ENCODE measurements at regions not wholly inside any gene's neighbourhood (a gene's known extent, or its start where the extent isn't known, plus 50 kb on each side); places are given as distances from the start of the nearest gene placed in this dataset.

DNA sequence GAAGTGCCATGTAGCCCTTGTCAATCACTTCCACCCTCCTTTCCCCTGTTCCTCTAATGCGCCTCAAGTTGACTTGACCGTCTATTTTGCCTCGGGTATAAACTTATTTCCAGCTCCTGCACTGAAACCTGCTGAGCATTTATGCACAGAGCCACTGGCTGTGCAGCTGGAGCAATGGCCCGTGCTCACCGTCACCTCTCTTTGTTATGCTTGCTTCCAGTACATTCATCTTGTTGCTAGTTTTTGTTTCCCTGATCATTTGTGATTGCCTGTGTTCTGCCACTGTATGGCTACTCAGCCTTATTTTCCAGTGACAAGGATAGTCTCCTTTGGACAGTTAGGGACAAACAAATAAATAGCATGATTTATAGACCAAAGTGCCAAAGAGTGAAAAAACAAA lies 183.1 kb upstream of the C9orf72 start:
- TF ChIP-seq, protein P1, sequence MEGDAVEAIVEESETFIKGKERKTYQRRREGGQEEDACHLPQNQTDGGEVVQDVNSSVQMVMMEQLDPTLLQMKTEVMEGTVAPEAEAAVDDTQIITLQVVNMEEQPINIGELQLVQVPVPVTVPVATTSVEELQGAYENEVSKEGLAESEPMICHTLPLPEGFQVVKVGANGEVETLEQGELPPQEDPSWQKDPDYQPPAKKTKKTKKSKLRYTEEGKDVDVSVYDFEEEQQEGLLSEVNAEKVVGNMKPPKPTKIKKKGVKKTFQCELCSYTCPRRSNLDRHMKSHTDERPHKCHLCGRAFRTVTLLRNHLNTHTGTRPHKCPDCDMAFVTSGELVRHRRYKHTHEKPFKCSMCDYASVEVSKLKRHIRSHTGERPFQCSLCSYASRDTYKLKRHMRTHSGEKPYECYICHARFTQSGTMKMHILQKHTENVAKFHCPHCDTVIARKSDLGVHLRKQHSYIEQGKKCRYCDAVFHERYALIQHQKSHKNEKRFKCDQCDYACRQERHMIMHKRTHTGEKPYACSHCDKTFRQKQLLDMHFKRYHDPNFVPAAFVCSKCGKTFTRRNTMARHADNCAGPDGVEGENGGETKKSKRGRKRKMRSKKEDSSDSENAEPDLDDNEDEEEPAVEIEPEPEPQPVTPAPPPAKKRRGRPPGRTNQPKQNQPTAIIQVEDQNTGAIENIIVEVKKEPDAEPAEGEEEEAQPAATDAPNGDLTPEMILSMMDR (IDR thresholded peaks at IDR 0.05; ENCODE audit: borderline replicate concordance, insufficient read depth, low read depth, low read length): no peak
- H3K4me3 ChIP-seq (ENCODE audit: low read depth, low read length): no peak overlapping the region

DNA sequence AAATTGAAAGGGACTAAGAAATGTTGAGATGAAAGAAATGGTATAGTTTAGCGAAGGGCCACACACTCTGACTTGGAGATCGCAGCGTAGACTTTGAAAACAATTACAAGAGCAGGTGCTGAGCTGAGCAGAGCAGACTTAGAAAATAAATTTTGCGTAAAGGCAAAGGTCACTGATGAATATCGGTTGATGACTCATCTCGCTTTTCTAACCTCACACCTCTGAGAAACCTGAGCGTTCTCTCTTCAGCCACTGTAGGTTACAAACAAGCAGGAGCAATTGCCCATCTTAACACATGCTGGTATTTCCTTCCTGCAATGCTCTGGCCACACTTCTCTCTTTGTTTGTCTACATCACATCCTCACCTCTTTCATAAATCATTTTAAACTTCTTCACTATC lies 190.6 kb upstream of the C9orf72 start:
- TF ChIP-seq, protein P1 (IDR thresholded peaks at IDR 0.05; ENCODE audit: borderline replicate concordance, insufficient read depth, low read depth, low read length): no peak

DNA sequence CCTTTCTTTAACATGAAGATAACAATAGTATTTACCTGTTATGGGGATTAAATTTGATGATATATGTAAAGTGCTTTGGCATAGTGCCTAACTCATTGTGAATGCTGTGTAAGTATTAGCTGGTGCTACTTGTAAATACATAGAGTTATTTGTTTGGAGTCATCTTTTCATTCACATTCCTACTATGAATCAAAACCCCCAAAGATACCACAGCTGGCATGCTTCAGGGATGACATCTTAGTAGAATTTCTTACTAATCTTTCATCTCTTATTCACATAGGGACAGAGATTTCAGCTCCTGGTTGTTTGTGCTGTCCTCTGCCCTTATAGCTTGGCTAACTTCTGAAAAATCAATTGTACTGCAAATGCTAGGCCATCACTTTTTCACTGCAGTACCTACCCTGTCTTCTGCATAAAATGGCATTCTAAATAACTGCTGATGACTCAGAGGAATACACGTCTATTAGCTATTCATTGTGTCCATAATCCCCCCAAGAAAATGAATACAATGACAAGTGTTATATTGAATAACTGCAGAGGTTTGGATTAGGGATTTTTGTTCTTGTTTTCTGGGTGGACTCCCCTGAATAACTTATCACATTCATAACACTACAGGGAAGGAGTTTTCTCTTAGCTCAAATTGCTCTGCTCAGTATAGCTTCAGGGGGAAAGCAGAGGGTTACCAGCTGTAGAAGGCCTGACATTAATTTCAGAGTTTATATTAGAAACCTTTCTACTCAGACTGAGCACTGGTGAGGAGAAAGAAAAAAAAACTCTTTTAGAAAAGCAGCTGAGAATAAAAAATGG lies 192.2 kb upstream of the C9orf72 start:
- no peak overlapping the region for H3K4me3 ChIP-seq (ENCODE audit: low read depth, low read length)
- TF ChIP-seq, protein P1 (IDR thresholded peaks at IDR 0.05; ENCODE audit: borderline replicate concordance, insufficient read depth, low read depth, low read length): no peak

More for the DNA sequence above, 190.6 kb upstream of the C9orf72 start:
- no peak overlapping the region for H3K4me3 ChIP-seq (ENCODE audit: low read depth, low read length)

DNA sequence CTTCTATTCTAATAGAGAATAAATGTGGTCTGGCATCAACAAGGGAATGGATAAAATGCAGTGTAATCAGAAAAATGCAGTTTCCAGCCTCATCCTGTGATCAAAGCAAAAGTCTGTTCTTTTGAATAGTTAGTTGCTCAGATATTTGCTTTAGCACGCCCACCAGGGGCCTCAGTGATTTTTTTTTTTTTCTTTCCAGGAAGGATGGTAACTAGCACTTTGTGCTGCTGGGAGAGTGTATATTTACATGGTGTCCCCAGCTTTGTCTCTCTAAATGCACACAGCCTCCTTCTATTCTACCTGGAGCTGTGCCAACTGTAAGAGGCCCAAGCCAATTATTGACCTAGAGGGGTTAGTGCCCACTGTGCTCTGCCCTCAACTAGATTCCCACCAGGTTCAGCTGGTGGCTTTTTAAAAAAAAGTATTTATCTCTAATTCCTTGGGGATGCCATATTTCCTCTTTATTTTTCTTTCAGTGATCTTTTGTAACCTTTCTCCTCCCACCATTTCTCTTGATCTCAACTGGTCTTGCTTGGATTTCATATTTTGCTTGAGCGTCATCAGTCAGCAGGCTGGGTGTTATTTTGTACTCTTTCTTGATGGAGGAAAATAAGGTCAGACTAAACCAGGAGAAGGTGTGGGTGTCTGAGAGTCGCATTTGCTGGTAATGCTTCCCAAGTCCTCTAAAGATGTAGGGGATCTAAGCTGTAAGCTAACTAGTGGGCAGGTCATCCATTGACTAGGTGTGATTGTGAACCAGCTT lies 193.0 kb upstream of the C9orf72 start:
- H3K4me3 ChIP-seq (ENCODE audit: low read depth, low read length): no peak overlapping the region
- TF ChIP-seq, protein P1 (IDR thresholded peaks at IDR 0.05; ENCODE audit: borderline replicate concordance, insufficient read depth, low read depth, low read length): no peak

DNA sequence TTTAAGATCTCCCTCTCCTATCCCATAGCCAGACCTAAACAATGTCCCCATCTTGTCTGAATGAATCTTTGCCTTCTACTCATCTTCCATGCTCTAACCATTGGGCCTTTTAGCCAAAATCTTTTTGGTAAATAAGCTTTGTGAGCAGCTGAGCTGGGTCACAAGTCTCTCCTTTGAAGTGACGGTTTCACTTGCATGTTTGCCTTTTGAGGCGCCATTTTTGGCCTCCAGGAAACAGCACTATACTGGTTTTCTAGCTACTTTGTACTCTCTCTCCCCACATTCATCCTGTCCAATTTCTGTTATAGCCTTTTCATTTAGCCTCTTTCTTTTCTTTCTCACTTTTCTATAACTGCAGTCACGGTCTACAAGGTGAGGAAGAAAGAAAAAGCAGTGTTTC lies 195.5 kb upstream of the C9orf72 start:
- TF ChIP-seq, protein P1 (IDR thresholded peaks at IDR 0.05; ENCODE audit: borderline replicate concordance, insufficient read depth, low read depth, low read length): no peak
- H3K4me3 ChIP-seq (ENCODE audit: low read depth, low read length): no peak overlapping the region

DNA sequence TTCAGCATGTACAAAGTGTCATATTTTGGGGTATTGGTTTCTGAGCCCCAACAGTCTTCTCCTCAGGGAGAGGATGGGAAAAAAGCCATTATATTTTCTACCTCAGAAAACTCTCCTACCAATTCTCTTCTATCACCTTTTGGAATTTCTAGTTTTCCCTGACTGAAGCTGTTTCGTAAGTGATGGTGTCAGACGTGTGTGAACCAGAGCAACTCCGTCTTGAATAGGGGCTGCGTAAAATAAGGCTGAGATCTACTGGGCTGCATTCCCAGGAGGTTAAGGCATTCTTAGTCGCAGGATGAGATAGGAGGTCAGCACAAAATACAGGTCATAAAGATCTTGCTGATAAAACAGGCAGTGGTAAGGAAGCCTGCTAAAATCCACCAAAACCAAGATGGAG lies 197.3 kb upstream of the C9orf72 start:
- TF ChIP-seq, protein P1 (IDR thresholded peaks at IDR 0.05; ENCODE audit: borderline replicate concordance, insufficient read depth, low read depth, low read length): no peak
- no peak overlapping the region for H3K4me3 ChIP-seq (ENCODE audit: low read depth, low read length)

All from GM12875 (cell line).